Transverse colon (tissue), 4 donors: ENCODE measurements at regions not wholly inside any gene's neighbourhood (a gene's known extent, or its start where the extent isn't known, plus 50 kb on each side); places are given as distances from the start of the nearest gene placed in this dataset.

Source experiments
- DNase-seq: peaks from one replicate; pipeline ENCODE4 v3.0.0-alpha.2; 2019
- H3K27ac ChIP-seq, 4 donors: fragments of 200-600 bp; sonication (generic); 2 replicates each; pipeline ENCODE4 v1.5.1; 2016 to 2018; ENCODE audit warnings: inconsistent platforms in 4 of 4
- H3K27me3 ChIP-seq: fragments of 200-600 bp; sonication (generic); 2 replicates; pipeline ENCODE4 v1.5.1; 2017; ENCODE audit warnings: inconsistent platforms
- H3K36me3 ChIP-seq, 4 donors: fragments of 200-600 bp; sonication (generic); 2 replicates each; pipeline ENCODE4 v1.5.1; 2017 to 2019; ENCODE audit warnings: inconsistent platforms in 4 of 4
- H3K4me1 ChIP-seq, 4 donors: fragments of 200-600 bp; sonication (generic); 2 replicates each; pipeline ENCODE4 v1.5.1; 2017 to 2020; ENCODE audit warnings: inconsistent platforms in 4 of 4
- H3K4me3 ChIP-seq, 4 donors: fragments of 200-600 bp; sonication (generic); 1 replicate in 1 of 4; 2 replicates in 3 of 4; pipeline versions ENCODE4 v1.5.1 to v1.6.1; 2017 to 2019; ENCODE audit warnings: inconsistent platforms in 4 of 4
- H3K9me3 ChIP-seq, 2 donors: fragments of 200-600 bp; sonication (generic); 2 replicates each; pipeline ENCODE4 v1.5.1; 2017 to 2019; ENCODE audit warnings: inconsistent platforms in 2 of 2
- EP300 ChIP-seq: sonication (generic); formaldehyde crosslinking; IDR thresholded peaks from one replicate; pipeline ENCODE4 v1.6.1; 2017; ENCODE audit warnings: antibody characterized with exemption, low read depth
- POLR2A ChIP-seq: fragments of 450-650 bp; IDR thresholded peaks from one replicate; pipeline ENCODE4 v1.6.1; 2016; ENCODE audit warnings: antibody characterized with exemption, mild to moderate bottlenecking, moderate library complexity
- POLR2AphosphoS5 ChIP-seq, 3 donors: sonication (generic); formaldehyde crosslinking; IDR thresholded peaks; one replicate each; pipeline ENCODE4 v1.6.1; 2016; ENCODE audit warnings: antibody characterized with exemption in 3 of 3
- WGBS, 2 donors: methylation state at CpG; one replicate each; pipeline ENCODE4 v1.1.5; 2018; ENCODE audit warnings: low coverage in 1 of 2; 5-methylcytosine and 5-hydroxymethylcytosine counted together
- in situ Hi-C, 4 donors: fragments of 200-750 bp; cut with MboI; loops; one replicate each; pipeline versions ENCODE4 v1.15.0 to v1.15.1; 2017; ENCODE audit warnings: low sequenced_read_pairs in 3 of 4, low pct_ligation_motif_present in 1 of 4, low pct_unique_long_range_greater_than_20kb in 1 of 4
- intact Hi-C: fragments of 100-400 bp; cut with DNase I; formaldehyde crosslinking; loops from one replicate; pipeline ENCODE4 v1.15.1; 2023; ENCODE audit warnings: low total_unique reads
- TF ChIP-seq, protein P1 (sequence below), 5 experiments: fragments of 200-600 bp in 3 of 5; fragments of 450-650 bp in 2 of 5; sonication (generic) in 3 of 5; IDR thresholded peaks; 1 replicate in 2 of 5; 2 replicates in 3 of 5; pipeline ENCODE4 v1.5.1; 2016 to 2017; ENCODE audit warnings: antibody characterized with exemption in 5 of 5, inconsistent platforms in 3 of 5, mild to moderate bottlenecking in 2 of 5, moderate library complexity in 1 of 5

DNA sequence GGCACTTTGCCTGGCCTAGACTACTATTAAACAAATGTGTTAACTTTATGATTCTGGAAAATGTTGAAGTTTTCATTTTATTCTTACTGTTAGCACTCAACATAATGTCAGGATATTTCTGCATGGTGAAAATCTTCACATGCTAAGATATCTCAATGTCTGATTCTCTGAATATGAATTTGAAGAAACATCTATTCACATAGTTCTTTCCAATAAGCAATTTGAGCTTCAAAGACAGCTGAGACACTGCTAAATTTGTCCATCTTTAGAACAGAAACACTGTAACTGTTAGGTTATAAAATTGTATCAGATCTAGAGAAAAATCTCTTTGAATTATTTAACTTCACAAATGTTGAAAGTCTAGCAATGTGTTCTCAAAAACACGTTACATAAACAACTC, 970.2 kb downstream of the PLOD2 start:
- in situ Hi-C loops (no loop called here), intact Hi-C loops (no loop called here)
- no peak overlapping the region for H3K27ac ChIP-seq
- H3K4me1 ChIP-seq, result no peaks in the 10 kb centered on the region
- no peaks in the 10 kb centered on the region for H3K36me3 ChIP-seq
- H3K9me3 ChIP-seq, result peaks cover 0 to 4% of the 10 kb centered on the region in 2 donors
- H3K27me3 ChIP-seq, result no peaks in the 10 kb centered on the region
- WGBS, 2 donors, result 78 to 87% methylated on average over 1 of the region's 1 CpG
- DNase-seq, result no peak
- TF ChIP-seq POLR2A (no peak), EP300 (no peak), POLR2AphosphoS5 (IDR thresholded peaks at IDR 0.05) (no peak)
- TF ChIP-seq, protein P1, sequence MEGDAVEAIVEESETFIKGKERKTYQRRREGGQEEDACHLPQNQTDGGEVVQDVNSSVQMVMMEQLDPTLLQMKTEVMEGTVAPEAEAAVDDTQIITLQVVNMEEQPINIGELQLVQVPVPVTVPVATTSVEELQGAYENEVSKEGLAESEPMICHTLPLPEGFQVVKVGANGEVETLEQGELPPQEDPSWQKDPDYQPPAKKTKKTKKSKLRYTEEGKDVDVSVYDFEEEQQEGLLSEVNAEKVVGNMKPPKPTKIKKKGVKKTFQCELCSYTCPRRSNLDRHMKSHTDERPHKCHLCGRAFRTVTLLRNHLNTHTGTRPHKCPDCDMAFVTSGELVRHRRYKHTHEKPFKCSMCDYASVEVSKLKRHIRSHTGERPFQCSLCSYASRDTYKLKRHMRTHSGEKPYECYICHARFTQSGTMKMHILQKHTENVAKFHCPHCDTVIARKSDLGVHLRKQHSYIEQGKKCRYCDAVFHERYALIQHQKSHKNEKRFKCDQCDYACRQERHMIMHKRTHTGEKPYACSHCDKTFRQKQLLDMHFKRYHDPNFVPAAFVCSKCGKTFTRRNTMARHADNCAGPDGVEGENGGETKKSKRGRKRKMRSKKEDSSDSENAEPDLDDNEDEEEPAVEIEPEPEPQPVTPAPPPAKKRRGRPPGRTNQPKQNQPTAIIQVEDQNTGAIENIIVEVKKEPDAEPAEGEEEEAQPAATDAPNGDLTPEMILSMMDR (IDR thresholded peaks at IDR 0.05), result no peak
- H3K4me3 ChIP-seq, result no peak overlapping the region

DNA sequence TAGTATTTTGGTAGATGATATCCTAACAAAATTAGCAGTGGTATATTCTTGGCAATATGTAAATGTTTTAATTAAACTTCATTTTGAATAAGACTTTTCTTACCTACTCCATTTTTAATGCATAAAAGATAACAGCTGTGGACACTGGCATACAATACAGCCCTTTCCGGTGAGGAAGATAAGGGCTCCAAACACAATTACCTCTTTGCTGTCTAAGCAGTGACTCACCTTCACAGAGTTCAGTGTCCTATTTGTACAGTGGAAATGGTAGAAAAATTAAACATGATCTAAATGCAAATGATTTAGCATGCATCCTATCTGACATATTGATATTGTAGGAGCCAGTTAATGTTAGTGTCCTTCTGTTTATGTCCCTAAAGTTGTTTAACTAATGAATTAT, 969.4 kb downstream of the PLOD2 start:
- H3K27ac ChIP-seq, result no peak overlapping the region
- H3K4me1 ChIP-seq, result no peaks in the 10 kb centered on the region
- no peak overlapping the region for H3K4me3 ChIP-seq
- 63 to 89% methylated on average over 1 of the region's 1 CpG for WGBS, 2 donors
- DNase-seq, result no peak
- H3K27me3 ChIP-seq, result no peaks in the 10 kb centered on the region
- intact Hi-C loops (no loop called here), in situ Hi-C loops (no loop called here)
- H3K9me3 ChIP-seq, result peaks cover 0 to 4% of the 10 kb centered on the region in 2 donors
- H3K36me3 ChIP-seq, result no peaks in the 10 kb centered on the region
- no peak for TF ChIP-seq POLR2AphosphoS5 (IDR thresholded peaks at IDR 0.05)
- TF ChIP-seq EP300, result no peak
- TF ChIP-seq POLR2A, result no peak
- TF ChIP-seq, protein P1 (IDR thresholded peaks at IDR 0.05), result no peak

DNA sequence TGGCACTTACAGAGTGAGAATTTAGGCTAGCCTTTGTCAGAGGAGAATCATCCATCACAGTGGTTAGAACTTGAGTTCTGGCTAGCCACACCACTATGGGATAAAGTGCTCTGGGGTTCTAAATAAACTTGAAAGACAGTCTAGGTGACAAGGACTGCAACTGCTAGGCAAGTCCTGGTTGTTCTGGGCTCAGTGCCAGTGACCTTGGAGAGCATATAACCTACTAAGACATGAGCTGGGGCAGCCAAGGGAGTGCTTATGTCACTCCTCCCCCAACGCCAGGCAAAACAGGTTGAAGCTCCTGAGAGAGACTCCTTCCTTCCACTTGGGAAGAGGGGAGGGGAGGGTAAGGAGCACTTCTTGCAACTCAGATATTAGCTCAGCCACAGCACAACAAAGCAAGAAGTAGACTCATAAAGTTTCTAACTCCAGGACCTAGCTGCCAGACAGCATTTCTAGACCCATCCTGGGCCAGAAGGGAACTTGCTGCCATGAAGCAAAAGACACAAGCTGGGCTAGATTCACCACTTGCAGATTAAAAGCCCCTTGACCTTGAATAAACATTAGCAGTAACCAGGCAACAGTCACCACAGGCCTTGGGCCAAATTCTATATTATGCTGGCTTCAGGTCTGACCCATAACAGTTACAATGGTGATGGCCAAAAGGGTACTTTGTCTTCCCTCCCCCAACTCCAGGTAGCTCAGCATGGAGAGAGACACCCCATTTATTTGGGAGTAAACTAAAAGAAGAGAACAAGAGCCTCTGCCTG, 963.7 kb downstream of the PLOD2 start:
- no peaks in the 10 kb centered on the region for H3K36me3 ChIP-seq
- 15% methylated on average over 1 of the region's 1 CpG; no CpG with 5 or more reads in 1 of the 2 donors for WGBS, 2 donors
- in situ Hi-C loops (no loop called here), intact Hi-C loops (no loop called here)
- TF ChIP-seq, protein P1 (IDR thresholded peaks at IDR 0.05), result no peak
- H3K4me1 ChIP-seq, result no peaks in the 10 kb centered on the region
- no peak overlapping the region for H3K27ac ChIP-seq
- H3K9me3 ChIP-seq, result peaks cover 0 to 9% of the 10 kb centered on the region in 2 donors
- no peaks in the 10 kb centered on the region for H3K27me3 ChIP-seq
- no peak for DNase-seq
- no peak overlapping the region for H3K4me3 ChIP-seq

DNA sequence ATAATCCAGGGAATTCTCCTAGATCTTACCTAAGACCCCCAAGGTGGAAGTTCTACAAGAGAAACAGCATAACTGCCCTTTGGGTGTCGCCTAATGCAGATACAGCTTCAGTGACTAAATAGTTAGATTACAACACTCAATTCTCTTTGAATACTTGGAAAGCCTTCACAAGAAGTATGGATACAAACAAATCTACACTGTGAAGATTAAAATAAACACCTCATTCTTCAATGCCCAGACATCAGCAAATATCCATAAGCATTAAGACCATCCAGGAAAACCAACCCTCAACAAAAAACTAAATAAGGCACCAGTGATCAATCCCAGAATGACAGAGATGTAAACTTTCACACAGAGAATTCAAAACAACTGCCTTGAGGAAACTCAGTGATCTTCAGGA, 963.2 kb downstream of the PLOD2 start:
- TF ChIP-seq EP300 (no peak), POLR2A (no peak)
- no peaks in the 10 kb centered on the region for H3K36me3 ChIP-seq
- intact Hi-C loops (no loop called here), in situ Hi-C loops (no loop called here)
- H3K4me1 ChIP-seq, result no peaks in the 10 kb centered on the region
- no peak overlapping the region for H3K4me3 ChIP-seq
- H3K27me3 ChIP-seq, result no peaks in the 10 kb centered on the region
- H3K9me3 ChIP-seq, result peaks cover 0 to 9% of the 10 kb centered on the region in 2 donors
- H3K27ac ChIP-seq, result no peak overlapping the region
- 68% methylated on average over 1 of the region's 1 CpG; no CpG with 5 or more reads in 1 of the 2 donors for WGBS, 2 donors
- no peak for DNase-seq

DNA sequence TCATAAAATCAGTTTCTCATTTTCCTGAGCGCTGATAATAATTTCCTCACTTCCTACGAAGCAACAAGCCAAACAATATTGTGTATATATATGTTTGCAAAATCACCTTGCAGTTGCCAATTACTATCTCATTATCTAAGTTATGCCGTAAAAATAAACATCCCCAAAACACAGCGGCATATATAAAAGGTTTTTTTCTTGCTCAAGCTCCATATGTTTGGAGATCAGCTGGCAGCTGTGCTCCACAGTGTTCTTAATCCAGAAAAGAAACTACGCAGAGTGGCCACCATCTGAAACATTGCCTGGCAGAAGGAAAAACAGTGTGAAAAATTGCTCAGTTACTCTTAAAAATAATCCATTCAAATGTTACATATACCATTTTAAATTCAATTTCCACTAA, 951.4 kb downstream of the PLOD2 start:
- intact Hi-C loops (no loop called here), in situ Hi-C loops (no loop called here)
- DNase-seq, result no peak
- Histone ChIP-seq H3K4me1 (no peaks in the 10 kb centered on the region), H3K27ac (no peak overlapping the region), H3K27me3 (no peaks in the 10 kb centered on the region), H3K4me3 (no peak overlapping the region), H3K36me3 (no peaks in the 10 kb centered on the region), H3K9me3 (no peaks in the 10 kb centered on the region)
- WGBS, 2 donors, result 70 to 73% methylated on average over 5 of the region's 5 CpGs
- TF ChIP-seq EP300 (no peak), POLR2A (no peak), POLR2AphosphoS5 (IDR thresholded peaks at IDR 0.05) (no peak)
- TF ChIP-seq, protein P1 (IDR thresholded peaks at IDR 0.05), result no peak
